ENCODE measurements at regions not wholly inside any gene's neighbourhood (a gene's known extent, or its start where the extent isn't known, plus 50 kb on each side); places are given as distances from the start of the nearest gene placed in this dataset.

- peak; percentile 26 for ATAC-seq (ENCODE audit: low read depth)
- no peaks in the 10 kb centered on the region for H3K27me3 ChIP-seq (ENCODE audit: insufficient read depth, poor library complexity, severe bottlenecking)
- DNase-seq (ENCODE audit: low spot score), result no peak
- H3K36me3 ChIP-seq (ENCODE audit: low read depth), result no peaks in the 10 kb centered on the region
- H3K4me3 ChIP-seq (ENCODE audit: severe bottlenecking), result no peak overlapping the region
- peaks cover 5% of the 10 kb centered on the region for H3K9me3 ChIP-seq (ENCODE audit: severe bottlenecking)
- H3K4me1 ChIP-seq (ENCODE audit: insufficient read depth, poor library complexity, severe bottlenecking), result peaks cover 55% of the 10 kb centered on the region
- peak overlapping the region; percentile 97 for H3K27ac ChIP-seq (ENCODE audit: poor library complexity, severe bottlenecking)
- TF ChIP-seq CTCF (IDR thresholded peaks at IDR 0.05; ENCODE audit: poor library complexity, severe bottlenecking), result no peak
Measured at GRCh38 chr1:172914501-172915144, 136.1 kb downstream of the TNFSF18 start.

GRCh38 chr1:172915271-172915670 lies 135.5 kb downstream of the TNFSF18 start:
- no peak for ATAC-seq (ENCODE audit: low read depth)
- TF ChIP-seq CTCF (IDR thresholded peaks at IDR 0.05; ENCODE audit: poor library complexity, severe bottlenecking), result no peak
- H3K27ac ChIP-seq (ENCODE audit: poor library complexity, severe bottlenecking), result peak overlapping the region; percentile 97

GRCh38 chr1:172916116-172916515 lies 134.6 kb downstream of the TNFSF18 start:
- no peak for DNase-seq (ENCODE audit: low spot score)
- H3K27me3 ChIP-seq (ENCODE audit: insufficient read depth, poor library complexity, severe bottlenecking), result no peaks in the 10 kb centered on the region
- no peak for TF ChIP-seq CTCF (IDR thresholded peaks at IDR 0.05; ENCODE audit: poor library complexity, severe bottlenecking)
- H3K9me3 ChIP-seq (ENCODE audit: severe bottlenecking), result peaks cover 5% of the 10 kb centered on the region
- peak overlapping the region; percentile 97 for H3K27ac ChIP-seq (ENCODE audit: poor library complexity, severe bottlenecking)
- no peak overlapping the region for H3K4me3 ChIP-seq (ENCODE audit: severe bottlenecking)
- H3K4me1 ChIP-seq (ENCODE audit: insufficient read depth, poor library complexity, severe bottlenecking), result peaks cover 47% of the 10 kb centered on the region
- no peaks in the 10 kb centered on the region for H3K36me3 ChIP-seq (ENCODE audit: low read depth)
- ATAC-seq (ENCODE audit: low read depth), result no peak

More at GRCh38 chr1:172915271-172915670, 135.5 kb downstream of the TNFSF18 start:
- no peak overlapping the region for H3K4me3 ChIP-seq (ENCODE audit: severe bottlenecking)
- no peak for DNase-seq (ENCODE audit: low spot score)
- no peaks in the 10 kb centered on the region for H3K36me3 ChIP-seq (ENCODE audit: low read depth)
- H3K27me3 ChIP-seq (ENCODE audit: insufficient read depth, poor library complexity, severe bottlenecking), result no peaks in the 10 kb centered on the region
- peaks cover 48% of the 10 kb centered on the region for H3K4me1 ChIP-seq (ENCODE audit: insufficient read depth, poor library complexity, severe bottlenecking)
- peaks cover 5% of the 10 kb centered on the region for H3K9me3 ChIP-seq (ENCODE audit: severe bottlenecking)

- H3K4me1 ChIP-seq (ENCODE audit: insufficient read depth, poor library complexity, severe bottlenecking), result peaks cover 47% of the 10 kb centered on the region
- TF ChIP-seq CTCF (IDR thresholded peaks at IDR 0.05; ENCODE audit: poor library complexity, severe bottlenecking), result no peak
- peaks cover under 1% of the 10 kb centered on the region for H3K9me3 ChIP-seq (ENCODE audit: severe bottlenecking)
- H3K36me3 ChIP-seq (ENCODE audit: low read depth), result no peaks in the 10 kb centered on the region
- H3K4me3 ChIP-seq (ENCODE audit: severe bottlenecking), result no peak overlapping the region
- no peaks in the 10 kb centered on the region for H3K27me3 ChIP-seq (ENCODE audit: insufficient read depth, poor library complexity, severe bottlenecking)
- peak; percentile 95 for ATAC-seq (ENCODE audit: low read depth)
- peak overlapping the region; percentile 97 for H3K27ac ChIP-seq (ENCODE audit: poor library complexity, severe bottlenecking)
- peak; percentile 74 for DNase-seq (ENCODE audit: low spot score)
Measured at GRCh38 chr1:172917972-172918371, 132.8 kb downstream of the TNFSF18 start.

GRCh38 chr1:172918478-172918877 lies 132.3 kb downstream of the TNFSF18 start:
- H3K27ac ChIP-seq (ENCODE audit: poor library complexity, severe bottlenecking), result peak overlapping the region; percentile 97
- DNase-seq (ENCODE audit: low spot score) (no peak), ATAC-seq (ENCODE audit: low read depth) (no peak)
- peaks cover 47% of the 10 kb centered on the region for H3K4me1 ChIP-seq (ENCODE audit: insufficient read depth, poor library complexity, severe bottlenecking)
- TF ChIP-seq CTCF (IDR thresholded peaks at IDR 0.05; ENCODE audit: poor library complexity, severe bottlenecking), result no peak
- H3K36me3 ChIP-seq (ENCODE audit: low read depth), result no peaks in the 10 kb centered on the region
- H3K4me3 ChIP-seq (ENCODE audit: severe bottlenecking), result no peak overlapping the region
- H3K9me3 ChIP-seq (ENCODE audit: severe bottlenecking), result no peaks in the 10 kb centered on the region
- H3K27me3 ChIP-seq (ENCODE audit: insufficient read depth, poor library complexity, severe bottlenecking), result no peaks in the 10 kb centered on the region
